Parathyroid adenoma (tissue), 2 donors: ENCODE measurements at regions not wholly inside any gene's neighbourhood (a gene's known extent, or its start where the extent isn't known, plus 50 kb on each side); places are given as distances from the start of the nearest gene placed in this dataset.

Source experiments
- H2AFZ ChIP-seq: fragments of 300-600 bp; sonication (generic); one replicate; pipeline ENCODE4 v1.7.0; 2017; ENCODE audit warnings: antibody characterized with exemption, mild to moderate bottlenecking
- H3K27ac ChIP-seq: fragments of 300-600 bp; sonication (generic); one replicate; pipeline ENCODE4 v1.7.0; 2017
- H3K27me3 ChIP-seq: fragments of 300-600 bp; sonication (generic); one replicate; pipeline ENCODE4 v1.7.0; 2017; ENCODE audit warnings: low read length; ENCODE audit not compliant: control insufficient read depth, insufficient read depth
- H3K36me3 ChIP-seq: fragments of 300-600 bp; sonication (generic); one replicate; pipeline ENCODE4 v1.7.0; 2017; ENCODE audit warnings: low read length; ENCODE audit not compliant: control insufficient read depth, insufficient read depth
- H3K4me1 ChIP-seq: fragments of 300-600 bp; sonication (generic); one replicate; pipeline ENCODE4 v1.7.0; 2017; ENCODE audit warnings: control low read depth
- H3K4me2 ChIP-seq: fragments of 300-600 bp; sonication (generic); one replicate; pipeline ENCODE4 v1.7.0; 2017; ENCODE audit warnings: low read length
- H3K4me3 ChIP-seq: fragments of 300-600 bp; sonication (generic); one replicate; pipeline ENCODE4 v1.7.0; 2017; ENCODE audit warnings: low read depth, low read length
- H3K79me2 ChIP-seq: fragments of 300-600 bp; sonication (generic); one replicate; pipeline ENCODE4 v1.7.0; 2017; ENCODE audit warnings: control low read depth
- H3K9ac ChIP-seq: fragments of 300-600 bp; sonication (generic); one replicate; pipeline ENCODE4 v1.7.0; 2017; ENCODE audit warnings: mild to moderate bottlenecking
- H3K9me3 ChIP-seq: fragments of 300-600 bp; sonication (generic); one replicate; pipeline ENCODE4 v1.7.0; 2017; ENCODE audit warnings: low read length; ENCODE audit not compliant: control insufficient read depth
- TF ChIP-seq, protein P1 (sequence below): fragments of 300-600 bp; sonication (generic); IDR thresholded peaks from one replicate; pipeline ENCODE4 v1.7.0; 2017; ENCODE audit warnings: antibody characterized with exemption, mild to moderate bottlenecking
- donor health status: primary hyperparathyroidism.

DNA sequence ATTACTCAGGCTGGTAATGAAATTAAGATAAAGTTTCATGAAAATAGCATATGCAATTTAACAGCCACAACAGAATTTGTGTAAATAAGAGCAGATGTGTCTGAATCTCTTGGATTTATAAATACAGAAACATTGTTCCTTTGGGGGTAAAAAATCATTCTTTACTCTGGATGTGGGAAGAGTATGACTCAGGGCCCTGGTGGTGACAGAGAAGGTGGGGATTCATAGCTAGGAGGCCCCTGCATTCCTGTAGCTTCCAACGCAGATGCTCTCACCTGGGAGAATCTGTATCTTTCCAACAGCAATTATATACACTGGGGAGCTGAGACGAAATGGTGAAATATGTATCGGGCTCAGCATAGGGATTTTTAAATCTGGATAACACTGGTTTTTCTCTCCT lies 167.6 kb upstream of the CADPS start:
- Histone ChIP-seq H3K9me3 (no peaks in the 10 kb centered on the region), H2AFZ (no peak overlapping the region), H3K27ac (no peak overlapping the region), H3K79me2 (no peaks in the 10 kb centered on the region), H3K4me1 (peaks cover 6% of the 10 kb centered on the region), H3K4me3 (no peak overlapping the region), H3K9ac (no peak overlapping the region), H3K4me2 (no peak overlapping the region), H3K36me3 (no peaks in the 10 kb centered on the region), H3K27me3 (no peaks in the 10 kb centered on the region)
- TF ChIP-seq, protein P1, sequence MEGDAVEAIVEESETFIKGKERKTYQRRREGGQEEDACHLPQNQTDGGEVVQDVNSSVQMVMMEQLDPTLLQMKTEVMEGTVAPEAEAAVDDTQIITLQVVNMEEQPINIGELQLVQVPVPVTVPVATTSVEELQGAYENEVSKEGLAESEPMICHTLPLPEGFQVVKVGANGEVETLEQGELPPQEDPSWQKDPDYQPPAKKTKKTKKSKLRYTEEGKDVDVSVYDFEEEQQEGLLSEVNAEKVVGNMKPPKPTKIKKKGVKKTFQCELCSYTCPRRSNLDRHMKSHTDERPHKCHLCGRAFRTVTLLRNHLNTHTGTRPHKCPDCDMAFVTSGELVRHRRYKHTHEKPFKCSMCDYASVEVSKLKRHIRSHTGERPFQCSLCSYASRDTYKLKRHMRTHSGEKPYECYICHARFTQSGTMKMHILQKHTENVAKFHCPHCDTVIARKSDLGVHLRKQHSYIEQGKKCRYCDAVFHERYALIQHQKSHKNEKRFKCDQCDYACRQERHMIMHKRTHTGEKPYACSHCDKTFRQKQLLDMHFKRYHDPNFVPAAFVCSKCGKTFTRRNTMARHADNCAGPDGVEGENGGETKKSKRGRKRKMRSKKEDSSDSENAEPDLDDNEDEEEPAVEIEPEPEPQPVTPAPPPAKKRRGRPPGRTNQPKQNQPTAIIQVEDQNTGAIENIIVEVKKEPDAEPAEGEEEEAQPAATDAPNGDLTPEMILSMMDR, result no peak

DNA sequence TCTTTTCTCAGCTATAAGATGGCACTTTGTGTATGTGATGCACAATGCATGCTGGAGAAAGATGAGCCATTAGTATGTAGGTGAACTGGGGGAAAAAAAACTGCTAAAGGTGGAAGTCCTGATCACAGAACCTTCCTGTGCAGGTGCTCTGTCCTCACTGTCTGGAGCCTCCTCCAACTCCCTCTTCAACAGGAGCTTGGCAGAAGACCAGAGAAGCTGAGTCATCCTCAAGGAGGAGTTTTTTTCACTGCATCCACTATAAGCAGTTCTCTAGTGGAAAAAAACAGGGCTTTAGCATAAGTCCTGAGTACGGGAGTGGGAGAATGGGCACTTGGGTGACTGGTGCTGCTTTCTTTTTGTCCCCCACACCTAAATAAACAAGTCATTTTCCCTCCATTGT lies 168.4 kb upstream of the CADPS start:
- TF ChIP-seq, protein P1, result no peak
- Histone ChIP-seq H3K4me2 (no peak overlapping the region), H3K4me1 (peaks cover 6% of the 10 kb centered on the region), H3K79me2 (no peaks in the 10 kb centered on the region), H2AFZ (peak overlapping the region; percentile 18), H3K36me3 (no peaks in the 10 kb centered on the region), H3K9ac (no peak overlapping the region), H3K27ac (no peak overlapping the region), H3K9me3 (no peaks in the 10 kb centered on the region), H3K27me3 (no peaks in the 10 kb centered on the region), H3K4me3 (no peak overlapping the region)

DNA sequence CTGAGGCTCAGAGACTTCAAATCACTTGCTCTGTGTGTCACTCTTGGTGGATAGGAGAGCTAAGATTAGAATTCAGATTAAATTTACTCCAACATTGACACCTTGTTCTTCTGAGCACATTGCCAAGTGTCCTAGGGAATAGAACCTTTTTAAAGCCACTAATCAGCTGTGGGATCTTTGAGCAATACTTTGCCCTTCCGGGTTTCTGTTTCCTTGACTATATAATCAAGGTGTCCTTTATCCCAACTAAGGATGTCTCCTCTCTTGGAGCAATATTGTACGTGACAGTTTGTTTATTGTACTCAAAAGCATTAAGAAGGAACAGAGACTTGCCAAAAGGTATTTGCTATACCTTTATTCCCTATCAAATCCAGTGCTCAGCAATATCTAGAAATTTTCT lies 170.9 kb upstream of the CADPS start:
- Histone ChIP-seq H3K9ac (no peak overlapping the region), H3K79me2 (no peaks in the 10 kb centered on the region), H2AFZ (no peak overlapping the region), H3K4me2 (no peak overlapping the region), H3K27ac (no peak overlapping the region), H3K4me3 (no peak overlapping the region), H3K27me3 (no peaks in the 10 kb centered on the region), H3K9me3 (no peaks in the 10 kb centered on the region), H3K36me3 (no peaks in the 10 kb centered on the region), H3K4me1 (peaks cover 6% of the 10 kb centered on the region)
- TF ChIP-seq, protein P1, result no peak

DNA sequence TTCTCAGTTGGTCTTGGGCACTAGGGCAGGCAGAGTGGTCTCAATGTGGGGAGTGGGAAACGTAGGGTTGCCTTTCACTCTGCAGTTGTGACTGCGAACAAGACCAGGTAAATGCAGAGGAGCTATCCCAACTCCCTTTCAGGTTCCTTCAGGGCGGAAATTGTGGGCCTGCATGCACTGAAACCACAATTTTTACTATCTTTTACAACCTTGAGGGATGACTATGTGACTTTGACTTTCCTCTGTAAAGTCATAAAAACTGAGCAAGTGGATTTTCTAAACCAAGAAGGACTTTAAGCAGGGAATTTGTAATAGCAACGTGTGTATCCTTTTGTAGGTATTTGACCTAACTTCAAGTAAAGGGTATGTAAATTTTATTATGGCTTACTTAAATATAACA lies 171.4 kb upstream of the CADPS start:
- Histone ChIP-seq H3K79me2 (no peaks in the 10 kb centered on the region), H2AFZ (no peak overlapping the region), H3K36me3 (no peaks in the 10 kb centered on the region), H3K9ac (no peak overlapping the region), H3K9me3 (no peaks in the 10 kb centered on the region), H3K4me1 (peaks cover 6% of the 10 kb centered on the region), H3K27me3 (no peaks in the 10 kb centered on the region), H3K27ac (no peak overlapping the region), H3K4me2 (no peak overlapping the region), H3K4me3 (no peak overlapping the region)
- TF ChIP-seq, protein P1, result no peak

DNA sequence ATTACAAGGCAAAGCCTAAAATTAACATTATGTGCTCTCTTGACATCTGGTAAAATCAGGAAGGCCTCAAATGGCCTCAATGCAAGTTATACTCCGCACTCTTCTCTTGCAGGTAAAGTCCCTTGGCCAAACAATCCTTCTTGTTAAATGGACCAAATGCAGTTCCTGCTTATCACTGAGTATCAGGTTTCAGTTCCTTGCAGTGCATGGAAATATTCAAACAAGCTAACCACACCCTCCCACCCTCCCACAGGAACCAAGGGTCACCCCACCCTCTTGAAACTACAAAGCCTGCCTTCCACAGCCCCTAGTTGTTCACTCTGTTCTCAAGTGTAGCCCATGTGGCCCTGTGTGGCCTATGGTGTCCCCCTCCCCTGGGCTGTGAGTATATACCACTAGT lies 171.9 kb upstream of the CADPS start:
- H3K36me3 ChIP-seq, result no peaks in the 10 kb centered on the region
- H2AFZ ChIP-seq, result no peak overlapping the region
- H3K79me2 ChIP-seq, result no peaks in the 10 kb centered on the region
- no peaks in the 10 kb centered on the region for H3K27me3 ChIP-seq
- H3K27ac ChIP-seq, result no peak overlapping the region
- H3K4me2 ChIP-seq, result no peak overlapping the region
- TF ChIP-seq, protein P1, result no peak
- H3K9ac ChIP-seq, result no peak overlapping the region
- peaks cover 6% of the 10 kb centered on the region for H3K4me1 ChIP-seq
- H3K4me3 ChIP-seq, result no peak overlapping the region
- no peaks in the 10 kb centered on the region for H3K9me3 ChIP-seq
